ENCODE measurements at regions not wholly inside any gene's neighbourhood (a gene's known extent, or its start where the extent isn't known, plus 50 kb on each side); places are given as distances from the start of the nearest gene placed in this dataset.

GRCh38 chr1:148315071-148315811 lies 163.2 kb upstream of the NBPF11 start:
- TF ChIP-seq TARDBP (IDR thresholded peaks at IDR 0.05): no peak
- no peak for TF ChIP-seq STAT5A (IDR thresholded peaks at IDR 0.05; ENCODE audit: borderline replicate concordance, low read length)
- no peak for TF ChIP-seq SMARCB1 (IDR thresholded peaks at IDR 0.05; ENCODE audit: insufficient read length, low read depth)
- no peak for TF ChIP-seq ARNT (IDR thresholded peaks at IDR 0.05)
- TF ChIP-seq ZNF282 (CRISPR knock-in tag; IDR thresholded peaks at IDR 0.05): no peak
- TF ChIP-seq RNF219 (CRISPR knock-in tag; IDR thresholded peaks at IDR 0.05): no peak
- no peak for TF ChIP-seq KDM4B (IDR thresholded peaks at IDR 0.05; ENCODE audit: borderline replicate concordance in 2 of 2, low read depth in 1 of 2)

More at GRCh38 chr1:148315071-148315811, 163.2 kb upstream of the NBPF11 start:
- Histone ChIP-seq H3K9me1 (ENCODE audit: control insufficient read depth, insufficient read depth, low read length) (no peaks in the 10 kb centered on the region), H3K9ac (ENCODE audit: insufficient read depth in 1 of 2, low read depth in 2 of 2, low read length in 2 of 2) (no peak overlapping the region), H3K4me1 (replicated peaks in 1 of 2; ENCODE audit: control insufficient read depth in 2 of 2, insufficient read depth in 2 of 2, low read length in 2 of 2) (peaks cover 0 to 13% of the 10 kb centered on the region in 2 experiments; a peak in 2 of 5 replicates), H3K79me2 (ENCODE audit: control insufficient read depth, insufficient read depth, low read length) (no peaks in the 10 kb centered on the region), H3K27ac (ENCODE audit: extremely low read depth, low read depth, low read length) (no peak overlapping the region), H4K20me1 (replicated peaks; ENCODE audit: control insufficient read depth, insufficient read depth, low read length) (no peaks in the 10 kb centered on the region), H3K9me3 (replicated peaks; ENCODE audit: control insufficient read depth, insufficient read depth, low read depth, low read length) (0 out of 2 replicates have a peak, but pooled peaks cover 6% of the 10 kb centered on the region), H3K4me2 (ENCODE audit: insufficient read depth, low read length) (no peak overlapping the region), H2AFZ (ENCODE audit: low read depth, low read length) (no peak overlapping the region), H3K4me3 (no peak overlapping the region), H3K36me3 (ENCODE audit: control insufficient read depth, insufficient read depth, low read length) (no peaks in the 10 kb centered on the region), H3K27me3 (ENCODE audit: control insufficient read depth in 2 of 2, insufficient read depth in 2 of 2, low read length in 2 of 2) (peaks cover 2 to 17% of the 10 kb centered on the region in 2 experiments; a peak in 3 of 5 replicates)
- ChIA-PET CTCF (ENCODE audit: low intra/inter-chr PET ratio) (no interaction called here), POLR2A (interaction anchor here (1.2 to 1.8 kb wide), 2 partner anchors 19 to 27 kb away, joined by 3 to 5 read pairs; no protein-coding TSS in a partner anchor)
- 6% methylated on average over 6 of the region's 6 CpGs for WGBS (ENCODE audit: insufficient coverage, low coverage, missing lambda C conversion rate)
- FAIRE-seq: no peak
- intact Hi-C loops (cut with micrococcal nuclease): no loop called here
- in situ Hi-C loops (cut with MboI): no loop called here
- no TSS peak for BruUV-seq (replicated peaks)
- no peak for ATAC-seq
- no peak for DNase-seq (ENCODE audit: extremely low read depth in 1 of 4, low spot score in 3 of 4)

All from K562 (cell line).